Panc1 (cell line): ENCODE measurements at regions not wholly inside any gene's neighbourhood (a gene's known extent, or its start where the extent isn't known, plus 50 kb on each side); places are given as distances from the start of the nearest gene placed in this dataset.

Experiments
- ATAC-seq: fragments of 200-7000 bp; cut with Tn5 transposase; 2 replicates; pipeline ENCODE4 v1.9.1; 2020; ENCODE audit warnings: mild to moderate bottlenecking, moderate library complexity
- BruUV-seq: library from RNA; stranded (reverse); fragments of 400-500 nt; replicated peaks from 2 replicates; lab custom pipeline; 2021; lab: Mats Ljungman, UMichigan
- CTCF ChIA-PET: fragments of 300-600 bp; sonication (Branson Sonifier 250); formaldehyde crosslinking; loops from one replicate; lab custom pipeline; 2022; ENCODE audit warnings: antibody characterized with exemption; lab: Charles Lee
- POLR2A ChIA-PET: fragments of 300-600 bp; sonication (Branson Sonifier 250); formaldehyde crosslinking; loops from one replicate; lab custom pipeline; 2022; ENCODE audit warnings: antibody characterized with exemption; lab: Charles Lee
- DNase-seq: peaks from one replicate; pipeline ENCODE4 v3.0.0-alpha.2; 2010; ENCODE audit warnings: low read depth, low spot score
- H3K27ac ChIP-seq: 2 replicates; pipeline ENCODE4 v1.5.1; 2011; ENCODE audit warnings: mild to moderate bottlenecking, low read length, inconsistent platforms
- H3K27me3 ChIP-seq: fragments of 200-500 bp; sonication (Bioruptor generic); 2 replicates; pipeline ENCODE4 v1.6.0; 2014; ENCODE audit warnings: low read length, inconsistent platforms; ENCODE audit not compliant: control insufficient read depth, insufficient read depth
- H3K36me3 ChIP-seq: fragments of 200-500 bp; sonication (Bioruptor generic); 2 replicates; pipeline ENCODE4 v1.5.1; 2014; ENCODE audit warnings: inconsistent platforms, mild to moderate bottlenecking, low read length, moderate library complexity; ENCODE audit not compliant: control insufficient read depth, insufficient read depth
- H3K4me1 ChIP-seq: 2 replicates; pipeline ENCODE4 v1.5.1; 2011; ENCODE audit warnings: inconsistent platforms, mild to moderate bottlenecking, low read length, moderate library complexity; ENCODE audit not compliant: control insufficient read depth, insufficient read depth
- H3K4me3 ChIP-seq, 2 experiments: 2 replicates each; pipeline ENCODE4 v1.5.1; 2011 to 2012; ENCODE audit warnings: low read depth in 2 of 2, low read length in 2 of 2, mild to moderate bottlenecking in 2 of 2, inconsistent platforms in 1 of 2, moderate library complexity in 1 of 2
- H3K9me3 ChIP-seq: fragments of 200-500 bp; sonication (Bioruptor generic); 2 replicates; pipeline ENCODE4 v1.5.1; 2014; ENCODE audit warnings: low read depth, mild to moderate bottlenecking, inconsistent platforms, low read length, moderate library complexity; ENCODE audit not compliant: control insufficient read depth, insufficient read depth
- POLR2AphosphoS5 ChIP-seq: IDR thresholded peaks from 2 replicates; pipeline ENCODE4 v1.6.1; 2012; ENCODE audit warnings: mild to moderate bottlenecking, low read depth, low read length, moderate library complexity
- SIN3A ChIP-seq: IDR thresholded peaks from 2 replicates; pipeline ENCODE4 v1.6.1; 2012; ENCODE audit warnings: low read depth, mild to moderate bottlenecking, low read length, moderate library complexity, borderline replicate concordance; ENCODE audit not compliant: insufficient read depth
- TCF7L2 ChIP-seq: IDR thresholded peaks from 2 replicates; pipeline ENCODE4 v1.6.1; 2011; ENCODE audit warnings: mild to moderate bottlenecking, low read depth, low read length, inconsistent platforms
- in situ Hi-C: cut with HindIII; loops from 2 replicates; pipeline ENCODE4 v1.10.0; 2016; ENCODE audit warnings: low sequenced_read_pairs, low pct_unique_long_range_greater_than_20kb
- intact Hi-C: fragments of 100-400 bp; cut with micrococcal nuclease; formaldehyde crosslinking; loops from one replicate; pipeline ENCODE4 v1.10.0; 2022; ENCODE audit not compliant: unreplicated experiment
- TF ChIP-seq, protein P1 (sequence below), 2 experiments: IDR thresholded peaks; 2 replicates each; pipeline ENCODE4 v1.6.1; 2011 to 2012; ENCODE audit warnings: low read depth in 2 of 2, control low read depth in 1 of 2, low read length in 1 of 2, mild to moderate bottlenecking in 1 of 2, moderate library complexity in 1 of 2; ENCODE audit not compliant: insufficient read depth in 1 of 2
- TF ChIP-seq, protein P2 (sequence below): fragments of 450-650 bp; IDR thresholded peaks from 2 replicates; pipeline ENCODE4 v1.5.1; 2017; ENCODE audit warnings: mild to moderate bottlenecking

DNA sequence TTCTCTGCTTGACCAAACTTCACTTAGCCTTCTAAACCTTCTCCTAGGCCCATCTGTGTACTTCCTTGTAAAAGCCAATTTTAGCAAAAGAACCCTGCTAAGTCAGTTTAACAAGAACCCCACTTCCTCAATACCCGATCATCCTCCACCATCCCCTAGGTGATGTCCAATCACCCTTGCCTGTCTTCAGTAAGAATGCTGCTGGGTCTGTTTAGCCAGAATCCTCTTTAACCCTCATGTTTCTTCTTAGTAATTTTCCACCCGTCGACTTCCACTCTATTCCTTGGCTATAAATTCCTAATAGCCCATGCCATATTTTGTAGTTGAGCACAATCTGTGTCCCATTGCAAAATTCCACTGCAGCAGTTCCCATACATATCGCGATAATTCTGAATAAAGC is 780.0 kb upstream of the RAB6C start:
- DNase-seq (no peak), ATAC-seq (no peak)
- BruUV-seq: no TSS peak
- H3K4me1 ChIP-seq: no peaks in the 10 kb centered on the region
- H3K36me3 ChIP-seq: no peaks in the 10 kb centered on the region
- H3K4me3 ChIP-seq: no peak overlapping the region
- no peaks in the 10 kb centered on the region for H3K9me3 ChIP-seq
- in situ Hi-C loops (no loop called here), intact Hi-C loops (no loop called here)
- TF ChIP-seq, protein P1, sequence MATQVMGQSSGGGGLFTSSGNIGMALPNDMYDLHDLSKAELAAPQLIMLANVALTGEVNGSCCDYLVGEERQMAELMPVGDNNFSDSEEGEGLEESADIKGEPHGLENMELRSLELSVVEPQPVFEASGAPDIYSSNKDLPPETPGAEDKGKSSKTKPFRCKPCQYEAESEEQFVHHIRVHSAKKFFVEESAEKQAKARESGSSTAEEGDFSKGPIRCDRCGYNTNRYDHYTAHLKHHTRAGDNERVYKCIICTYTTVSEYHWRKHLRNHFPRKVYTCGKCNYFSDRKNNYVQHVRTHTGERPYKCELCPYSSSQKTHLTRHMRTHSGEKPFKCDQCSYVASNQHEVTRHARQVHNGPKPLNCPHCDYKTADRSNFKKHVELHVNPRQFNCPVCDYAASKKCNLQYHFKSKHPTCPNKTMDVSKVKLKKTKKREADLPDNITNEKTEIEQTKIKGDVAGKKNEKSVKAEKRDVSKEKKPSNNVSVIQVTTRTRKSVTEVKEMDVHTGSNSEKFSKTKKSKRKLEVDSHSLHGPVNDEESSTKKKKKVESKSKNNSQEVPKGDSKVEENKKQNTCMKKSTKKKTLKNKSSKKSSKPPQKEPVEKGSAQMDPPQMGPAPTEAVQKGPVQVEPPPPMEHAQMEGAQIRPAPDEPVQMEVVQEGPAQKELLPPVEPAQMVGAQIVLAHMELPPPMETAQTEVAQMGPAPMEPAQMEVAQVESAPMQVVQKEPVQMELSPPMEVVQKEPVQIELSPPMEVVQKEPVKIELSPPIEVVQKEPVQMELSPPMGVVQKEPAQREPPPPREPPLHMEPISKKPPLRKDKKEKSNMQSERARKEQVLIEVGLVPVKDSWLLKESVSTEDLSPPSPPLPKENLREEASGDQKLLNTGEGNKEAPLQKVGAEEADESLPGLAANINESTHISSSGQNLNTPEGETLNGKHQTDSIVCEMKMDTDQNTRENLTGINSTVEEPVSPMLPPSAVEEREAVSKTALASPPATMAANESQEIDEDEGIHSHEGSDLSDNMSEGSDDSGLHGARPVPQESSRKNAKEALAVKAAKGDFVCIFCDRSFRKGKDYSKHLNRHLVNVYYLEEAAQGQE (IDR thresholded peaks at IDR 0.05; ENCODE audit: insufficient read depth in 1 of 2, low read depth in 2 of 2, low read length in 1 of 2): no peak
- TF ChIP-seq POLR2AphosphoS5 (no peak), SIN3A (no peak), TCF7L2 (no peak)
- TF ChIP-seq, protein P2, sequence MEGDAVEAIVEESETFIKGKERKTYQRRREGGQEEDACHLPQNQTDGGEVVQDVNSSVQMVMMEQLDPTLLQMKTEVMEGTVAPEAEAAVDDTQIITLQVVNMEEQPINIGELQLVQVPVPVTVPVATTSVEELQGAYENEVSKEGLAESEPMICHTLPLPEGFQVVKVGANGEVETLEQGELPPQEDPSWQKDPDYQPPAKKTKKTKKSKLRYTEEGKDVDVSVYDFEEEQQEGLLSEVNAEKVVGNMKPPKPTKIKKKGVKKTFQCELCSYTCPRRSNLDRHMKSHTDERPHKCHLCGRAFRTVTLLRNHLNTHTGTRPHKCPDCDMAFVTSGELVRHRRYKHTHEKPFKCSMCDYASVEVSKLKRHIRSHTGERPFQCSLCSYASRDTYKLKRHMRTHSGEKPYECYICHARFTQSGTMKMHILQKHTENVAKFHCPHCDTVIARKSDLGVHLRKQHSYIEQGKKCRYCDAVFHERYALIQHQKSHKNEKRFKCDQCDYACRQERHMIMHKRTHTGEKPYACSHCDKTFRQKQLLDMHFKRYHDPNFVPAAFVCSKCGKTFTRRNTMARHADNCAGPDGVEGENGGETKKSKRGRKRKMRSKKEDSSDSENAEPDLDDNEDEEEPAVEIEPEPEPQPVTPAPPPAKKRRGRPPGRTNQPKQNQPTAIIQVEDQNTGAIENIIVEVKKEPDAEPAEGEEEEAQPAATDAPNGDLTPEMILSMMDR: no peak
- H3K27ac ChIP-seq: no peak overlapping the region
- no peaks in the 10 kb centered on the region for H3K27me3 ChIP-seq
- ChIA-PET POLR2A (no interaction called here), CTCF (no interaction called here)

DNA sequence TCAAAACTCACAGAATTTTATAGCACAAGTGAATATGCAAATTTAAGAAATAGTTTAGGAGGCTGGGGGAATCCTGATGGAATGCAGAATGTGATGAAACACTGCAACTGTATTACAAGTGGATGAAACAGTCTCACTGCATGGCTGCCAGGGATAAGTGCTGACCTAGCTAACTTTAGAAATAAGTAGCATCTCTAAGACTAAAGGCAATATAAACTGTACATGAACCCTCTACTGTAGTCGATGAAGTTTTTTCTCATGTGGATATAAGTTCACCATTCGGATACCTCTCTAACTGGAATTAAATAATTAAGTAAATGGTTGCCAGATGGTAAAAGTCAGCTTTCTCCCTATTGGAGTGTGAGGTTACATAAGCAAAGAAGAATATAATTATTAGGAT is 777.8 kb upstream of the RAB6C start:
- BruUV-seq: no TSS peak
- ChIA-PET CTCF (no interaction called here), POLR2A (no interaction called here)
- H3K9me3 ChIP-seq: no peaks in the 10 kb centered on the region
- H3K4me3 ChIP-seq: no peak overlapping the region
- H3K27ac ChIP-seq: no peak overlapping the region
- intact Hi-C loops: no loop called here
- DNase-seq (no peak), ATAC-seq (no peak)
- TF ChIP-seq, protein P2: no peak
- TF ChIP-seq POLR2AphosphoS5 (no peak), TCF7L2 (no peak), SIN3A (no peak)
- TF ChIP-seq, protein P1 (IDR thresholded peaks at IDR 0.05; ENCODE audit: insufficient read depth in 1 of 2, low read depth in 2 of 2, low read length in 1 of 2): no peak
- no peaks in the 10 kb centered on the region for H3K27me3 ChIP-seq
- no peaks in the 10 kb centered on the region for H3K36me3 ChIP-seq
- H3K4me1 ChIP-seq: no peaks in the 10 kb centered on the region
- in situ Hi-C loops: no loop called here
